ENCODE measurements at regions not wholly inside any gene's neighbourhood (a gene's known extent, or its start where the extent isn't known, plus 50 kb on each side); places are given as distances from the start of the nearest gene placed in this dataset.

GRCh38 chr11:20303391-20303965, 60.0 kb upstream of the HTATIP2 start:
- TF ChIP-seq, protein P1, sequence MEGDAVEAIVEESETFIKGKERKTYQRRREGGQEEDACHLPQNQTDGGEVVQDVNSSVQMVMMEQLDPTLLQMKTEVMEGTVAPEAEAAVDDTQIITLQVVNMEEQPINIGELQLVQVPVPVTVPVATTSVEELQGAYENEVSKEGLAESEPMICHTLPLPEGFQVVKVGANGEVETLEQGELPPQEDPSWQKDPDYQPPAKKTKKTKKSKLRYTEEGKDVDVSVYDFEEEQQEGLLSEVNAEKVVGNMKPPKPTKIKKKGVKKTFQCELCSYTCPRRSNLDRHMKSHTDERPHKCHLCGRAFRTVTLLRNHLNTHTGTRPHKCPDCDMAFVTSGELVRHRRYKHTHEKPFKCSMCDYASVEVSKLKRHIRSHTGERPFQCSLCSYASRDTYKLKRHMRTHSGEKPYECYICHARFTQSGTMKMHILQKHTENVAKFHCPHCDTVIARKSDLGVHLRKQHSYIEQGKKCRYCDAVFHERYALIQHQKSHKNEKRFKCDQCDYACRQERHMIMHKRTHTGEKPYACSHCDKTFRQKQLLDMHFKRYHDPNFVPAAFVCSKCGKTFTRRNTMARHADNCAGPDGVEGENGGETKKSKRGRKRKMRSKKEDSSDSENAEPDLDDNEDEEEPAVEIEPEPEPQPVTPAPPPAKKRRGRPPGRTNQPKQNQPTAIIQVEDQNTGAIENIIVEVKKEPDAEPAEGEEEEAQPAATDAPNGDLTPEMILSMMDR (IDR thresholded peaks at IDR 0.05 in 4 of 5, conservative IDR thresholded peaks at IDR 0.05 in 1 of 5): no peak
- no peak for TF ChIP-seq POLR2A (IDR thresholded peaks at IDR 0.05)

Data from gastrocnemius medialis (tissue), 4 donors.